ENCODE measurements at regions not wholly inside any gene's neighbourhood (a gene's known extent, or its start where the extent isn't known, plus 50 kb on each side); places are given as distances from the start of the nearest gene placed in this dataset.

GRCh38 chr12:109648521-109648920, 65.1 kb upstream of the FAM222A start:
- Histone ChIP-seq H3K4me2 (ENCODE audit: low read length) (no peak overlapping the region), H3K27me3 (ENCODE audit: low read length) (peaks cover 51% of the 10 kb centered on the region), H3F3A (ENCODE audit: low read length, unreplicated experiment) (no peaks in the 10 kb centered on the region), H3K9ac (ENCODE audit: low read length) (no peak overlapping the region), H4K20me1 (ENCODE audit: low read length) (no peaks in the 10 kb centered on the region), H3K27ac (ENCODE audit: low read length) (no peak overlapping the region), H3K9me2 (replicated peaks; ENCODE audit: low read length) (no peaks in the 10 kb centered on the region), H3K36me3 (ENCODE audit: low read depth, low read length) (no peaks in the 10 kb centered on the region), H3K4me3 (ENCODE audit: low read length) (no peak overlapping the region), H3K4me1 (ENCODE audit: insufficient read depth, low read length) (no peaks in the 10 kb centered on the region), H2AFZ (ENCODE audit: low read length) (no peak overlapping the region), H3K9me3 (ENCODE audit: low read length) (no peaks in the 10 kb centered on the region), H3K79me2 (ENCODE audit: low read length) (no peaks in the 10 kb centered on the region)
- intact Hi-C loops (cut with micrococcal nuclease) = no loop called here
- ChIA-PET CTCF (no interaction called here), POLR2A (ENCODE audit: unreplicated experiment) (no interaction called here)
- BruUV-seq (replicated peaks) = no TSS peak
- no peak for TF ChIP-seq EZH2 (IDR thresholded peaks at IDR 0.05; ENCODE audit: low read length, unreplicated experiment)
- no peak for TF ChIP-seq EZH2phosphoT487 (IDR thresholded peaks at IDR 0.05; ENCODE audit: borderline replicate concordance, low read length)
- no peak for TF ChIP-seq CTCF (conservative IDR thresholded peaks at IDR 0.05; ENCODE audit: low read depth, low read length)
- DNase-seq (no peak), ATAC-seq (no peak)

- DNase-seq (no peak), ATAC-seq (no peak)
- no peaks in the 10 kb centered on the region for H3K4me1 ChIP-seq (ENCODE audit: insufficient read depth, low read length)
- H3K9ac ChIP-seq (ENCODE audit: low read length) = no peak overlapping the region
- no peaks in the 10 kb centered on the region for H3K9me3 ChIP-seq (ENCODE audit: low read length)
- H3K4me2 ChIP-seq (ENCODE audit: low read length) = no peak overlapping the region
- H3K4me3 ChIP-seq (ENCODE audit: low read length) = no peak overlapping the region
- no peaks in the 10 kb centered on the region for H3K79me2 ChIP-seq (ENCODE audit: low read length)
- no peaks in the 10 kb centered on the region for H3F3A ChIP-seq (ENCODE audit: low read length, unreplicated experiment)
- no peak overlapping the region for H2AFZ ChIP-seq (ENCODE audit: low read length)
- H3K27me3 ChIP-seq (ENCODE audit: low read length) = peaks cover 38% of the 10 kb centered on the region
- BruUV-seq (replicated peaks) = no TSS peak
- TF ChIP-seq CTCF (conservative IDR thresholded peaks at IDR 0.05; ENCODE audit: low read depth, low read length) (no peak), EZH2 (IDR thresholded peaks at IDR 0.05; ENCODE audit: low read length, unreplicated experiment) (no peak), EZH2phosphoT487 (IDR thresholded peaks at IDR 0.05; ENCODE audit: borderline replicate concordance, low read length) (no peak)
- CTCF ChIA-PET = no interaction called here
- no peaks in the 10 kb centered on the region for H3K9me2 ChIP-seq (replicated peaks; ENCODE audit: low read length)
- H4K20me1 ChIP-seq (ENCODE audit: low read length) = no peaks in the 10 kb centered on the region
- intact Hi-C loops (cut with micrococcal nuclease) = no loop called here
- no peak overlapping the region for H3K27ac ChIP-seq (ENCODE audit: low read length)
- POLR2A ChIA-PET (ENCODE audit: unreplicated experiment) = no interaction called here
- no peaks in the 10 kb centered on the region for H3K36me3 ChIP-seq (ENCODE audit: low read depth, low read length)
Measured at GRCh38 chr12:109650808-109651207, 62.8 kb upstream of the FAM222A start.

GRCh38 chr12:109651596-109651995, 62.0 kb upstream of the FAM222A start:
- POLR2A ChIA-PET (ENCODE audit: unreplicated experiment) = no interaction called here
- ATAC-seq = no peak
- Histone ChIP-seq H4K20me1 (ENCODE audit: low read length) (no peaks in the 10 kb centered on the region), H2AFZ (ENCODE audit: low read length) (no peak overlapping the region), H3K27me3 (ENCODE audit: low read length) (peaks cover 32% of the 10 kb centered on the region), H3F3A (ENCODE audit: low read length, unreplicated experiment) (no peaks in the 10 kb centered on the region), H3K4me2 (ENCODE audit: low read length) (no peak overlapping the region), H3K9me2 (replicated peaks; ENCODE audit: low read length) (no peaks in the 10 kb centered on the region), H3K4me1 (ENCODE audit: insufficient read depth, low read length) (no peaks in the 10 kb centered on the region), H3K9ac (ENCODE audit: low read length) (no peak overlapping the region), H3K27ac (ENCODE audit: low read length) (no peak overlapping the region), H3K9me3 (ENCODE audit: low read length) (no peaks in the 10 kb centered on the region), H3K36me3 (ENCODE audit: low read depth, low read length) (no peaks in the 10 kb centered on the region), H3K4me3 (ENCODE audit: low read length) (no peak overlapping the region), H3K79me2 (ENCODE audit: low read length) (no peaks in the 10 kb centered on the region)
- no peak for DNase-seq
- intact Hi-C loops (cut with micrococcal nuclease) = no loop called here
- CTCF ChIA-PET = no interaction called here
- no peak for TF ChIP-seq EZH2phosphoT487 (IDR thresholded peaks at IDR 0.05; ENCODE audit: borderline replicate concordance, low read length)
- BruUV-seq (replicated peaks) = no TSS peak

Measured in PC-3 (cell line).